HEK293 (cell line): ENCODE measurements at regions not wholly inside any gene's neighbourhood (a gene's known extent, or its start where the extent isn't known, plus 50 kb on each side); places are given as distances from the start of the nearest gene placed in this dataset.

Experiments
- CTCF ChIA-PET: fragments of 350-600 bp; formaldehyde crosslinking; extraction: SDS; loops from one replicate; lab custom pipeline; 2021; ENCODE audit warnings: antibody characterized with exemption; lab: Yijun Ruan, JAX
- POLR2A ChIA-PET: fragments of 300-600 bp; formaldehyde crosslinking; extraction: SDS; loops from one replicate; lab custom pipeline; 2020; ENCODE audit warnings: antibody characterized with exemption, inconsistent platforms; lab: Yijun Ruan, JAX
- H3K27ac ChIP-seq: fragments of 200-500 bp; sonication (Bioruptor generic); 2 replicates; pipeline ENCODE4 v1.5.1; 2014; ENCODE audit warnings: low read depth, low read length, control low read depth, inconsistent platforms; ENCODE audit errors: extremely low read depth
- H3K36me3 ChIP-seq, 2 experiments: fragments of 200-500 bp in 1 of 2; sonication (Bioruptor generic) in 1 of 2; 1 replicate in 1 of 2; 2 replicates in 1 of 2; pipeline ENCODE4 v1.5.1; 2014 to 2017; ENCODE audit warnings: inconsistent platforms in 2 of 2, low read length in 2 of 2; ENCODE audit not compliant: control insufficient read depth in 2 of 2, insufficient read depth in 1 of 2
- H3K4me1 ChIP-seq: fragments of 200-500 bp; sonication (Bioruptor generic); 2 replicates; pipeline ENCODE4 v1.5.1; 2014; ENCODE audit warnings: mild to moderate bottlenecking, low read length, inconsistent platforms; ENCODE audit not compliant: control insufficient read depth, insufficient read depth
- H3K4me3 ChIP-seq: 2 replicates; pipeline ENCODE4 v1.5.1; 2011; ENCODE audit warnings: low read depth, mild to moderate bottlenecking, control low read depth, low read length, moderate library complexity
- H3K9me3 ChIP-seq: fragments of 200-500 bp; sonication (Bioruptor generic); 2 replicates; pipeline ENCODE4 v1.5.1; 2014; ENCODE audit warnings: low read depth, low read length, inconsistent platforms; ENCODE audit not compliant: control insufficient read depth, insufficient read depth
- BCL11B ChIP-seq: fragments of 450-650 bp; formaldehyde crosslinking; IDR thresholded peaks from 2 replicates; pipeline ENCODE4 v1.5.1; 2016; ENCODE audit warnings: low read depth, missing biosample characterization, missing genetic modification characterization
- EGR2 ChIP-seq: fragments of 450-650 bp; formaldehyde crosslinking; IDR thresholded peaks from 2 replicates; pipeline ENCODE4 v1.5.1; 2016; ENCODE audit warnings: low read depth, missing biosample characterization, missing genetic modification characterization
- MZF1 ChIP-seq: fragments of 450-650 bp; formaldehyde crosslinking; IDR thresholded peaks from 2 replicates; pipeline ENCODE4 v1.5.1; 2017; ENCODE audit warnings: missing biosample characterization, missing genetic modification characterization, borderline replicate concordance
- PRDM1 ChIP-seq: fragments of 450-650 bp; formaldehyde crosslinking; IDR thresholded peaks from 2 replicates; pipeline ENCODE4; 2016; ENCODE audit warnings: missing biosample characterization, missing genetic modification characterization
- RBAK ChIP-seq: fragments of 450-650 bp; formaldehyde crosslinking; IDR thresholded peaks from 2 replicates; pipeline ENCODE4 v1.5.1; 2016; ENCODE audit warnings: missing biosample characterization, missing genetic modification characterization
- ZFHX2 ChIP-seq: fragments of 450-650 bp; formaldehyde crosslinking; conservative IDR thresholded peaks from 2 replicates; pipeline ENCODE4 v1.5.1; 2016; ENCODE audit warnings: missing biosample characterization, missing genetic modification characterization
- ZNF214 ChIP-seq: fragments of 450-650 bp; formaldehyde crosslinking; IDR thresholded peaks from 2 replicates; pipeline ENCODE4 v1.5.1; 2017; ENCODE audit warnings: missing biosample characterization, mild to moderate bottlenecking, missing genetic modification characterization, borderline replicate concordance
- ZNF341 ChIP-seq: fragments of 450-650 bp; formaldehyde crosslinking; IDR thresholded peaks from 2 replicates; pipeline ENCODE4; 2016; ENCODE audit warnings: low read depth, missing biosample characterization, missing genetic modification characterization
- ZNF37A ChIP-seq: fragments of 450-650 bp; IDR thresholded peaks from 2 replicates; pipeline ENCODE4 v1.5.1; 2018; ENCODE audit warnings: missing biosample characterization, missing genetic modification characterization
- ZNF473 ChIP-seq: fragments of 450-650 bp; formaldehyde crosslinking; IDR thresholded peaks from 2 replicates; pipeline ENCODE4 v1.5.1; 2017; ENCODE audit warnings: missing biosample characterization, missing genetic modification characterization
- ZNF521 ChIP-seq: fragments of 450-650 bp; formaldehyde crosslinking; IDR thresholded peaks from 2 replicates; pipeline ENCODE4 v1.5.1; 2017; ENCODE audit warnings: missing biosample characterization, mild to moderate bottlenecking, missing genetic modification characterization
- ZNF623 ChIP-seq: fragments of 450-650 bp; formaldehyde crosslinking; IDR thresholded peaks from 2 replicates; pipeline ENCODE4 v1.5.1; 2016; ENCODE audit warnings: missing biosample characterization, missing genetic modification characterization
- ZNF626 ChIP-seq: fragments of 450-650 bp; sonication (Bioruptor Pico); formaldehyde crosslinking; IDR thresholded peaks from 2 replicates; pipeline ENCODE4 v1.5.1; 2018; ENCODE audit warnings: missing biosample characterization, missing genetic modification characterization, inconsistent platforms
- ZXDB ChIP-seq: fragments of 450-650 bp; formaldehyde crosslinking; IDR thresholded peaks from 2 replicates; pipeline ENCODE4 v1.5.1; 2016; ENCODE audit warnings: missing biosample characterization, missing genetic modification characterization
- TF ChIP-seq, protein P1 (sequence below): fragments of 450-650 bp; formaldehyde crosslinking; IDR thresholded peaks from 2 replicates; pipeline ENCODE4; 2016; ENCODE audit warnings: missing biosample characterization, missing genetic modification characterization
- TF ChIP-seq, protein P2 (sequence below): fragments of 450-650 bp; formaldehyde crosslinking; IDR thresholded peaks from 2 replicates; pipeline ENCODE4 v1.5.1; 2016; ENCODE audit warnings: missing biosample characterization, missing genetic modification characterization, borderline replicate concordance
- TF ChIP-seq, protein P3 (sequence below): fragments of 450-650 bp; formaldehyde crosslinking; IDR thresholded peaks from 2 replicates; pipeline ENCODE4 v1.5.1; 2016; ENCODE audit warnings: missing biosample characterization, missing genetic modification characterization

DNA sequence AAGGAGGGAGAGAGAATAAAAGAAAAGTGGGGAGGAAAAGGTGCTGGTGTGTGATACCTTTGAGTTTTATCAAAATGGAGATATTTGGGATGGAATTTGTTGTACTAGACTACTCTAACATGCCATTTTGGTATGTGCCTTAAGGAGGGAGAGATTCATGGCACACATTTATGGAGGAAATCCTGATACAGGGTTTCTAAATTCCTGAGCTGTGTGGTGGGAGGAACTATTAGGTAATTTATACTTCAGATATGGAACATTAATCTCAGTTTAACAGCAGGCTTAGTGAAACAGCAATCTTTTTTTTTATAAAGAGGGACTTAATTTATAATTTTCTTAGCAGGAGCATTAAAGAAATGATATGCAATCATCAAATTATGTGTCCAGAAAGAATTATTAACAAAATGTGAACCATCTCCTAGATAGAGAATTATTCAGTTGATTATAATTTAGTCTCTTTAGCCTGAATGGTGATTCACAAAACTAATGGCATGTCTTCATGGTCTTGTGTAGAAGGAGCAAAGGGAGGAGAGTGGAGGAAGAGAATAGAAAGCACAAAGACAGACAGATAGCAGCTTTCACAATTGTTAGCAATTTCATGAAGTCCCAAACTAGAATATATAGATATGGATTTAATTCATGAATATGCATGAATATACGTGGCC, 301.6 kb downstream of the HLX start:
- H3K4me1 ChIP-seq: no peaks in the 10 kb centered on the region
- no peaks in the 10 kb centered on the region for H3K9me3 ChIP-seq
- TF ChIP-seq BCL11B (tag by site-specific recombination) (no peak), ZXDB (tag by site-specific recombination) (no peak), ZNF521 (tag by site-specific recombination) (no peak)
- H3K36me3 ChIP-seq: no peaks in the 10 kb centered on the region
- no peak overlapping the region for H3K27ac ChIP-seq
- POLR2A ChIA-PET: no interaction called here
- CTCF ChIA-PET: interaction anchor here (2.2 kb wide), 1 partner anchor 23 kb away, joined by 10 read pairs; no protein-coding TSS in a partner anchor
- H3K4me3 ChIP-seq: no peak overlapping the region

DNA sequence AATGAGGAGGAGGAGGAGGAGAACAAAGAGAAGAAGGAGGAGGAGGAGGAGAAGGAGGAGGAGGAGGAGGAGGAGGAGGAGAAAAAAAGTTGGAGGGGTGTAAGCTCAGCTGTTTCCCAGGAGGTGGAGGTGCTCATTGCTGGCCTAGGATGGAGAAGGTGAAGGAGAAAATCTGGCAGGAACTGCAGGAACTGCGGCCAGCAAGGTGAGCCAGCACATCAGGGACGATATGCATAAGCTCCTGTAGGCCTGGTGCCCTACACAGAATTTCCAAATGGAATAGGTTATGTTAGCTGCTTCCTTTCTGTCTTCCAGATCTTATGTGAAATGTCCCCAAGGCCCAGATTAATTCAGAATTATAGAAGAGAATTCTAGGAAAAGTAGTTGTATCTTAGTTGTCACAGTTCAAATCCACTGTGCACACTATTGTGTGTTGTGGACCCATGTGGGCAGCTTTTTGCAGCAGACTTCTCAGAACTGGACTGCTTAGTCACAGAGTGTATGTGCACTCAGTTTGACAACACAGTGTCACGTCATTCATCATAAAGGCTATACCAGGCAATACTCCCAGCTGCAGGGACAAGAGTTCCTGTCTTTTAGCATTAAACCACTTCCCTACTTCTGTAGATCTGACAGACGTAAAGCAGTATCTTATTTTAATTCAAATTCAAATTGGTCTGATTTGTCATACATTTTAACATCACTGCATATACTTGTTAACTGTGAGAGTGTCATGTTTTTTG, 303.7 kb downstream of the HLX start:
- Histone ChIP-seq H3K36me3 (no peaks in the 10 kb centered on the region), H3K4me1 (no peaks in the 10 kb centered on the region), H3K9me3 (no peaks in the 10 kb centered on the region), H3K4me3 (no peak overlapping the region), H3K27ac (no peak overlapping the region)
- CTCF ChIA-PET: no interaction called here
- POLR2A ChIA-PET: interaction anchor here (0.7 kb wide), 1 partner anchor 1182 kb away, joined by 6 read pairs; no protein-coding TSS in a partner anchor
- TF ChIP-seq EGR2 (tag by site-specific recombination): peak; percentile 75
- no peak for TF ChIP-seq ZFHX2 (tag by site-specific recombination)

DNA sequence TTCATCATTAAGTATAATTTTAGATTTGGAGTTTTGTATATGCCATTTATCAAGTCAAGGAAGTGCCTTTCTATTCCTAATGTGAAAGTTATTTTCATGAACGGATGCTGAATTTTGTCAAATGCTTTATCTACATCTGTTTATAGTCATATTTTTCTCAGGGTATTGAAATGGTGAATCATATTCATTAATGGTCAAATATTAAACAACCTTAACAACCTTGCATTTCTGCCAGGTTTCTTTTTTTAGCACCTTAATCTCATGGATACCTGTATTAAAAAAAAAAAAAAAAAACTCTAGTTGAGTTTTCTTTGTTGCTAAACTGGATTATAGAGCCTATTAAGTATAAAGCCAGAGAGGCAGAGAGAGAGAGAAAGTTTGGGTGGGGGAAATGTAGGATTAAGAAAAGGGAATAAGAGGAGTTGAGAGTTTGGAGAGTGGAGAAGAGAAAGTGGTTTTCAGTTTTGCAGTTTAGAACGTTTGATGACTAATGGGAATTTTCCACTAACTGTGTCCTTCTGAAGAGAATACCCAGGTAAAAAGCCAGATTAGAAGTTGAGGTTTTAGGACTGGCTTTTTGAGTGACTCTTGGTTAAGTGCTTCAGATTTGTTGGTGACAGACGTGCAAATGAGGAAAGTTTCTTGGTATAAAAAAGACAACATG, 305.0 kb downstream of the HLX start:
- no peaks in the 10 kb centered on the region for H3K36me3 ChIP-seq
- no peaks in the 10 kb centered on the region for H3K9me3 ChIP-seq
- CTCF ChIA-PET: no interaction called here
- no peaks in the 10 kb centered on the region for H3K4me1 ChIP-seq
- H3K4me3 ChIP-seq: no peak overlapping the region
- H3K27ac ChIP-seq: no peak overlapping the region
- POLR2A ChIA-PET: no interaction called here
- TF ChIP-seq PRDM1 (tag by site-specific recombination): peak; percentile 94
- TF ChIP-seq MZF1 (tag by site-specific recombination): no peak
- no peak for TF ChIP-seq ZNF341

DNA sequence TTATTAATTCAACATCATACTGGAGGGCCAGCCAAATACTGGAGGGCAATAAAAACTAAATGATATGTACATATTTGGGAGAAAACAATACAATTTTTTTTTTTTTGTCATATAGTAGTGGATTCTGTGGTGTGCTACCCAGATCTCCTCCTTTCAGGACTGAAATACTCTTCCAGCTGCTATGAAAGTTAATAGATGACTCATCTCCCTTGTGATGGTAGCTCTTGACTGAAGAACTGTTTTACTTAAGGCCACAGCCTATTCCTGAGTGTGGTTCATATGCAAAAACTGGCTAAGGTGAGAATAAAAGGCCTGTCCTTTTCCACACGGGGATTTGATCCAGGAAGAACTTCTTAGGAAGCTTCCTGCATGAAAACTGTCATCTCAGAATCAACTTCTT, 307.9 kb downstream of the HLX start:
- no peaks in the 10 kb centered on the region for H3K9me3 ChIP-seq
- H3K27ac ChIP-seq: no peak overlapping the region
- no peak overlapping the region for H3K4me3 ChIP-seq
- POLR2A ChIA-PET: no interaction called here
- CTCF ChIA-PET: interaction anchor here (0.8 to 1.0 kb wide), 3 partner anchors 16 to 77 kb away, joined by 3 to 9 read pairs (median 3); no protein-coding TSS in a partner anchor
- H3K4me1 ChIP-seq: no peaks in the 10 kb centered on the region
- H3K36me3 ChIP-seq: no peaks in the 10 kb centered on the region
- no peak for TF ChIP-seq ZNF37A (tag by site-specific recombination)
- TF ChIP-seq ZNF626: no peak
- TF ChIP-seq, protein P1, sequence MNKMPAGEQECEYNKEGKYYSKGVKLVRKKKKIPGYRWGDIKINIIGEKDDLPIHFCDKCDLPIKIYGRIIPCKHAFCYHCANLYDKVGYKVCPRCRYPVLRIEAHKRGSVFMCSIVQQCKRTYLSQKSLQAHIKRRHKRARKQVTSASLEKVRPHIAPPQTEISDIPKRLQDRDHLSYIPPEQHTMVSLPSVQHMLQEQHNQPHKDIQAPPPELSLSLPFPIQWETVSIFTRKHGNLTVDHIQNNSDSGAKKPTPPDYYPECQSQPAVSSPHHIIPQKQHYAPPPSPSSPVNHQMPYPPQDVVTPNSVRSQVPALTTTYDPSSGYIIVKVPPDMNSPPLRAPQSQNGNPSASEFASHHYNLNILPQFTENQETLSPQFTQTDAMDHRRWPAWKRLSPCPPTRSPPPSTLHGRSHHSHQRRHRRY (tag by site-specific recombination): no peak
- TF ChIP-seq, protein P2, sequence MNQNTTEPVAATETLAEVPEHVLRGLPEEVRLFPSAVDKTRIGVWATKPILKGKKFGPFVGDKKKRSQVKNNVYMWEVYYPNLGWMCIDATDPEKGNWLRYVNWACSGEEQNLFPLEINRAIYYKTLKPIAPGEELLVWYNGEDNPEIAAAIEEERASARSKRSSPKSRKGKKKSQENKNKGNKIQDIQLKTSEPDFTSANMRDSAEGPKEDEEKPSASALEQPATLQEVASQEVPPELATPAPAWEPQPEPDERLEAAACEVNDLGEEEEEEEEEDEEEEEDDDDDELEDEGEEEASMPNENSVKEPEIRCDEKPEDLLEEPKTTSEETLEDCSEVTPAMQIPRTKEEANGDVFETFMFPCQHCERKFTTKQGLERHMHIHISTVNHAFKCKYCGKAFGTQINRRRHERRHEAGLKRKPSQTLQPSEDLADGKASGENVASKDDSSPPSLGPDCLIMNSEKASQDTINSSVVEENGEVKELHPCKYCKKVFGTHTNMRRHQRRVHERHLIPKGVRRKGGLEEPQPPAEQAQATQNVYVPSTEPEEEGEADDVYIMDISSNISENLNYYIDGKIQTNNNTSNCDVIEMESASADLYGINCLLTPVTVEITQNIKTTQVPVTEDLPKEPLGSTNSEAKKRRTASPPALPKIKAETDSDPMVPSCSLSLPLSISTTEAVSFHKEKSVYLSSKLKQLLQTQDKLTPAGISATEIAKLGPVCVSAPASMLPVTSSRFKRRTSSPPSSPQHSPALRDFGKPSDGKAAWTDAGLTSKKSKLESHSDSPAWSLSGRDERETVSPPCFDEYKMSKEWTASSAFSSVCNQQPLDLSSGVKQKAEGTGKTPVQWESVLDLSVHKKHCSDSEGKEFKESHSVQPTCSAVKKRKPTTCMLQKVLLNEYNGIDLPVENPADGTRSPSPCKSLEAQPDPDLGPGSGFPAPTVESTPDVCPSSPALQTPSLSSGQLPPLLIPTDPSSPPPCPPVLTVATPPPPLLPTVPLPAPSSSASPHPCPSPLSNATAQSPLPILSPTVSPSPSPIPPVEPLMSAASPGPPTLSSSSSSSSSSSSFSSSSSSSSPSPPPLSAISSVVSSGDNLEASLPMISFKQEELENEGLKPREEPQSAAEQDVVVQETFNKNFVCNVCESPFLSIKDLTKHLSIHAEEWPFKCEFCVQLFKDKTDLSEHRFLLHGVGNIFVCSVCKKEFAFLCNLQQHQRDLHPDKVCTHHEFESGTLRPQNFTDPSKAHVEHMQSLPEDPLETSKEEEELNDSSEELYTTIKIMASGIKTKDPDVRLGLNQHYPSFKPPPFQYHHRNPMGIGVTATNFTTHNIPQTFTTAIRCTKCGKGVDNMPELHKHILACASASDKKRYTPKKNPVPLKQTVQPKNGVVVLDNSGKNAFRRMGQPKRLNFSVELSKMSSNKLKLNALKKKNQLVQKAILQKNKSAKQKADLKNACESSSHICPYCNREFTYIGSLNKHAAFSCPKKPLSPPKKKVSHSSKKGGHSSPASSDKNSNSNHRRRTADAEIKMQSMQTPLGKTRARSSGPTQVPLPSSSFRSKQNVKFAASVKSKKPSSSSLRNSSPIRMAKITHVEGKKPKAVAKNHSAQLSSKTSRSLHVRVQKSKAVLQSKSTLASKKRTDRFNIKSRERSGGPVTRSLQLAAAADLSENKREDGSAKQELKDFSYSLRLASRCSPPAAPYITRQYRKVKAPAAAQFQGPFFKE: no peak
- TF ChIP-seq, protein P3, sequence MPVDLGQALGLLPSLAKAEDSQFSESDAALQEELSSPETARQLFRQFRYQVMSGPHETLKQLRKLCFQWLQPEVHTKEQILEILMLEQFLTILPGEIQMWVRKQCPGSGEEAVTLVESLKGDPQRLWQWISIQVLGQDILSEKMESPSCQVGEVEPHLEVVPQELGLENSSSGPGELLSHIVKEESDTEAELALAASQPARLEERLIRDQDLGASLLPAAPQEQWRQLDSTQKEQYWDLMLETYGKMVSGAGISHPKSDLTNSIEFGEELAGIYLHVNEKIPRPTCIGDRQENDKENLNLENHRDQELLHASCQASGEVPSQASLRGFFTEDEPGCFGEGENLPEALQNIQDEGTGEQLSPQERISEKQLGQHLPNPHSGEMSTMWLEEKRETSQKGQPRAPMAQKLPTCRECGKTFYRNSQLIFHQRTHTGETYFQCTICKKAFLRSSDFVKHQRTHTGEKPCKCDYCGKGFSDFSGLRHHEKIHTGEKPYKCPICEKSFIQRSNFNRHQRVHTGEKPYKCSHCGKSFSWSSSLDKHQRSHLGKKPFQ (tag by site-specific recombination): no peak
- no peak for TF ChIP-seq ZNF214 (tag by site-specific recombination)
- TF ChIP-seq ZNF623 (tag by site-specific recombination): no peak
- no peak for TF ChIP-seq ZNF473 (tag by site-specific recombination)
- TF ChIP-seq RBAK: no peak
